GM12891 (cell line): ENCODE measurements at regions not wholly inside any gene's neighbourhood (a gene's known extent, or its start where the extent isn't known, plus 50 kb on each side); places are given as distances from the start of the nearest gene placed in this dataset.

Experiments
- POLR2A ChIP-seq: IDR thresholded peaks from 2 replicates; pipeline ENCODE4 v1.6.1; 2011; ENCODE audit warnings: low read depth, low read length, control low read depth
- POLR2AphosphoS5 ChIP-seq: IDR thresholded peaks from 2 replicates; pipeline ENCODE4 v1.6.1; 2011; ENCODE audit warnings: low read depth, low read length, control low read depth
- POU2F2 ChIP-seq: IDR thresholded peaks from 2 replicates; pipeline ENCODE4 v1.6.1; 2011; ENCODE audit warnings: low read depth, mild to moderate bottlenecking, control low read depth, low read length, moderate library complexity
- SPI1 ChIP-seq: IDR thresholded peaks from 2 replicates; pipeline ENCODE4 v1.6.1; 2011; ENCODE audit warnings: low read depth, low read length, control low read depth
- TAF1 ChIP-seq: IDR thresholded peaks from 2 replicates; pipeline ENCODE4 v1.6.1; 2011; ENCODE audit warnings: low read depth, low read length, control low read depth

DNA sequence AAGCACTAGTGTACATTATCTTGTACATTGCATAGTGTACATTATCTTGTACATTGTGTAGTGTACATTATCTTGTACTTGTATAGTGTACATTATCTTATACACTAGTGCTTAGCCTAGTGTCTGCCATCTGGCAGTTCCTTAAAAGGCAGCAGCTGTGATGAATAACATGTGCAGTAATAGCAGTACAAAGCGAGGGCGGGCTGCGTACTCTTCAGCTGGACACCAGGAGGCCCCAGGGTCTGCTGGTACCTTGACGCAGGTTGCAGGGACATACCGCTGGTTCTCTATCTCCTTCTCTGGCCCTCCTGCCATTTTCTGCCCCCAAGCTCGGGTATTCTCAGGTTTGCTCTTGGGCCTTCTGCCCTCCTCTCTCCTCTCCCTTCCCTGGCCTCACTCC, 149.6 kb downstream of the SEC16B start:
- TF ChIP-seq POLR2AphosphoS5 (no peak), POLR2A (no peak), TAF1 (no peak), SPI1 (no peak), POU2F2 (no peak)
